ENCODE measurements at regions not wholly inside any gene's neighbourhood (a gene's known extent, or its start where the extent isn't known, plus 50 kb on each side); places are given as distances from the start of the nearest gene placed in this dataset.

GRCh38 chr20:8951164-8951563, 117.7 kb upstream of the PLCB4 start (continued):
- no peak for TF ChIP-seq ATF2 (IDR thresholded peaks at IDR 0.05; ENCODE audit: low read length)
- no peak for TF ChIP-seq JUND (IDR thresholded peaks at IDR 0.05; ENCODE audit: low read length)
- no peak for TF ChIP-seq USF2 (IDR thresholded peaks at IDR 0.05; ENCODE audit: low read length)
- TF ChIP-seq HDAC6 (IDR thresholded peaks at IDR 0.05; ENCODE audit: low read depth, low read length): no peak
